SHP77 treated with DMSO at 0.1 percent for 48 hours (cell line): ENCODE measurements at regions not wholly inside any gene's neighbourhood (a gene's known extent, or its start where the extent isn't known, plus 50 kb on each side); places are given as distances from the start of the nearest gene placed in this dataset.
A peak's percentile ranks its signal among the peaks of the same experiment; 100 is the strongest.
"Not testable (repeated sequence)": the region's sequence is repeated elsewhere in the genome, so short reads cannot be mapped to it uniquely, and the experiment has no call there.

Experiments
- DNase-seq: peaks from one replicate; lab custom pipeline; 2025; lab: John Stamatoyannopoulos, UW

- DNase-seq, result no peak
Observed at GRCh38 chr10:78651287-78651686, 417.5 kb upstream of the ZMIZ1 start.

GRCh38 chr10:78653555-78653954 lies 415.2 kb upstream of the ZMIZ1 start:
- DNase-seq, result no peak

DNA sequence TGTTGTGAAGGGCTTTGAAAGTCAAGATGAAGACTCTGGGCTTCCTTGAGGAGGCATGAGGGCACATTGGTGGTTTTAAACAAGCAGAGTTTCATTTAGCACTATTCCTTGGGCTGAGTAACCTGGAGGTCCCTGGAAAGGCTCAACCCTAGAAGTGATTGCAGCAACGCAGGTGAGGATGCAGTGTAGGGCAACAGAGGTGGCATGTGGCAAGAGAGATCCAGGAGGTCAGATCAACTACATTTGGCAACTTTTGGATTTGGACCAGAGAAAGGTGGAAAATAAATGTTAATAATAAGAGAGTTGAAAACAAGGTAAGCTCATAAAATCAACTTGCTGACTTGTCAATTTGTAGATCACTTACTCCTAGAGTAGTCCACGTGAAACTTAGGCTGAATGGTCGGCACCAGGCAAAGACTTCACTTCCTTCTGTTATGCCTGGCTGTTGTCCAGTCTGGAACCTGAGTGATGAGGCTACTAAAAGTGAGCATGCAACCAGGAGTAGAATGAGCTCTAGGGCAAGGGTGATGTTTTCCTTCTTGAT lies 414.6 kb upstream of the ZMIZ1 start:
- DNase-seq, result no peak

DNA sequence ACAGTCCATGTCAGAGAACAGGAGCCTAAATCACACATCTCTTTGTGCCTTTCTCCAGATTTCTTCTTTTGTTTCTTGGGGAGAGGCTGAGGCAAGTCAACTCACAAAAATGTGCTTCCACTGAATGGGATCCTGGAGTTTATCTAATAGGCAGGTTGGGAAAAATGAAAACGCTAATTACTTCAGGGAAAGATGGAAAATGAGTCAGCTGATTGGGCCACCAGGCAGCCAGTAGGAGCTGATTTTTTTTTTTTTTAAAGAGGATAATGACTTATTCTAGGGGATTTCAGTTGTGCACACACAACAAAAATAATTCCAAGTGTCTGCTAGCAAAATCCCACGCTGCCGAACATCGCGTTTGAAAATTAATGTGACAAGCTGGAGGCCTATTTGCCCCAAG lies 412.8 kb upstream of the ZMIZ1 start:
- no peak for DNase-seq

GRCh38 chr10:78656417-78657162 lies 412.2 kb upstream of the ZMIZ1 start:
- no peak for DNase-seq

DNA sequence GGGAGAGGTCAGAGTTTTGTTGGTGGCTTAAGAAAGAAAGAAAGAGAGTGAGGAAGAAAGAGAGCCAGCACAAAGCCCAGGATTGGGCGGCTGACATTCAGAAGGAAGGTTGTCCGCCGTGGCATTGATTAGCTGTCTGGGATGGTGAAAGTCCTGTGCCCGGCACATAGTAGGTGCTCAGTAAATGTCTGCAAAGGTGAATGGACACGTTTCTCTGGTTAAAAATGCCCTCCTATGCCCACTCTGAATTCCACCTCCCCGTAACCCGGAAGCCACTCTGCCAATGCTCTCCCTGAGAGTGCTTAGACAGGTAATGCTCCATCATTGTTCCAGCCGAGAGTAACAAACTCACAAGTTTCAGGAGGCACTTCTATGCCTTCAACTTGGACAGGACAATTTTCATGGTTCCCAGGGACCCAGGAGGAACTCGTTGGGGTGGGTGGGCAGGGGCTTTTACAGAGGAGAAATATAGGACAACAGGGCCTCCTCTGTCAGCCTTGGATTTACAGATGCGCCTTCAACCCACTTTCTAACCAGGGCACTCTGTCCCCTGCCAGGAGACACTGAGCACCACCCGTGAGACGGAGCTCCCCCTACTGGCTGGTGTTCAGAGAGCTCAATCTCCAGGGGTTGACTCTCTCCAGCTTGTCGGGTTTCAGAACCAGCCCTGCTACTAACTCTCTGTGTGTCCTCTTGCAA lies 411.5 kb upstream of the ZMIZ1 start:
- DNase-seq, result peak; percentile 10

- DNase-seq, result no peak
Observed at GRCh38 chr10:78657862-78658165, 411.0 kb upstream of the ZMIZ1 start.

DNA sequence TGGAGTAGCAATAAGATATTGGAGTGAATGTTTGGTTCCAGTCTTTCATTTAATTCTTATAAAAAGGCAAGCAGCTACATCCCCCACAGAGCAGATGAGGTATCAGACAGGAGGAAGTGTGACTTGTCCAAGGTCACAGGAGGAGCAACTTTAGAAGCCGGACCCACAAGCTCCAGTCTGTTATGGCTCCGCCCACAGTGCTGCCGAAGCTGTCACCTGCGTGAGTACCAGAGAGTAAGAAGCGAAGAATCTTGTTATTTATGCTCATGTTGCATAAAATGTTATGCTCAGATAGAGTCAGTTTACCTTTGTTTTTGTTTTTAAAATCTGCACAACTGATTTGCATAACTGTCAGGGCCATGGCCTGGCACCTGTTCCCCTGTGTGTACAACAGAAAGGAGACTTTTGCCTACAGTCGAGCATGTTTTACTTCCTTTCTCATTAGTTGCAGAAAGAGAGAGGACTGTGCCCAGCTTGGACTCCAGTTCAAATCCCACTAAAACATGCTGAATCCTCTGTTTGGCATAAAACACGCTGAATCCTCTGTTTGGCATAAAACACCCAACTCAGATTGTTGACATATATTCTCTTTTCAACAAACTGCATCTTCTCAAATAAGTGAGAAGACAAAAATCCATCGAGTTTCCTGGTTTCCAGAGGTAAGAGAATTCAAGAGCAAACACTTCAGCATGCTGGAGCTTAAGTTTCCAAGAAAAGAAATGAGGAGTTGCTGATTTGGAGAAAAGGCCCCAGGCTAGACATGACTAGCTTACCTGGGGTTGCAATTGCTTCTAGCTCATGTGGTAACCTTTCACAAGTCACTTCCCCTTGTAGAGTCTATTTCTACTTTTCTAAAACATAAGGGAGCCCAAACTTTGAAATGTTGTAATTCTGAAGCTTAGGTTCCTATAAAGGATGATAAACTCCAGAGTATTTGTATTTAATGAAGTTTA lies 409.8 kb upstream of the ZMIZ1 start:
- DNase-seq, result no peak

DNA sequence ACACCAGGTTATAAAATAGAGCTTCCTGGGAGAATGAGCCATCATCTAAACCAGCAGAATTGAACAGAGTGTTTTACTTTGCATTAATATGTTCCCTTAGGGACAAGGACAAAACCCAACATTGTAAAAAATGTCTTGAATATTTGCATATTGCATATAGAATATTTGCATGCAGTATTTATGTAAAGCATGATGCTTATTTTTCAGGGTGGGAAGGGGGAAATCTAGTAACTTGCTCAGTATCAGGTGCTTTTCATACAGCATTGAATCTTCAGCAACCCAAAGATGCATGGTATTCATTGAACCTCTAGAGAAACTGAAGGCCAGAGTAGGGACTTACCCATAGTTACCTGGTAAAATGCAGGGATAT lies 409.2 kb upstream of the ZMIZ1 start:
- no peak for DNase-seq

DNA sequence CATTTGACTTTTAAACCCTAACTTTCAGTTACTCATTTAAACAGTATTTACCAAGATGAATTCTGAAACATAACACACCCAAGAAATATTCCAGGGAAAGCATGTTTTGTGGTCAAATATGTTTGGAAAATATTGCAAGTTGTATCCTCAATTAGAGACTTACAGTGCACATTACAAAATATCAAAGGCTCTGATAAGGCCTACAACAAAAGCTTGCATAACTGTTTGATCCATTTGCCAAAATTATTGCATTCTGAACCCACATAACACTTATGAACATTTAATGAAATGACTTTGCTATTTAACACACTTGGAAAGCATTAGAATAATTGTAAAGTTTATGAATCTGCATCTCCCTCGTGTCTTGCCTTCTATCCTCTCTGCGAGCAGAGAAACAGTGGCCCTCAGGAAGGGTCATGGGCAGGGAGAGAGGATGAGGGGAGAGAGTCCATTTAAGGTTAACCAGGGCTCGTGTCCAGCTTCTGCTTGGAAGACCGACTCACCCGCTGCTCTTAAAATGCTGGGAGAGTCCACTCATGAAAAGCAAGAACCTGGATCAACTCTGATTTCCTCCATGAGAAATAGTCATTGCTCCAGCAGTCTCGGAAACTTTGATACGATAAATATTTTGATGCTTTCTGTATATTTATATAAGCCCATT lies 408.2 kb upstream of the ZMIZ1 start:
- DNase-seq, result no peak

GRCh38 chr10:78663721-78664120 lies 405.0 kb upstream of the ZMIZ1 start:
- DNase-seq, result no peak

DNA sequence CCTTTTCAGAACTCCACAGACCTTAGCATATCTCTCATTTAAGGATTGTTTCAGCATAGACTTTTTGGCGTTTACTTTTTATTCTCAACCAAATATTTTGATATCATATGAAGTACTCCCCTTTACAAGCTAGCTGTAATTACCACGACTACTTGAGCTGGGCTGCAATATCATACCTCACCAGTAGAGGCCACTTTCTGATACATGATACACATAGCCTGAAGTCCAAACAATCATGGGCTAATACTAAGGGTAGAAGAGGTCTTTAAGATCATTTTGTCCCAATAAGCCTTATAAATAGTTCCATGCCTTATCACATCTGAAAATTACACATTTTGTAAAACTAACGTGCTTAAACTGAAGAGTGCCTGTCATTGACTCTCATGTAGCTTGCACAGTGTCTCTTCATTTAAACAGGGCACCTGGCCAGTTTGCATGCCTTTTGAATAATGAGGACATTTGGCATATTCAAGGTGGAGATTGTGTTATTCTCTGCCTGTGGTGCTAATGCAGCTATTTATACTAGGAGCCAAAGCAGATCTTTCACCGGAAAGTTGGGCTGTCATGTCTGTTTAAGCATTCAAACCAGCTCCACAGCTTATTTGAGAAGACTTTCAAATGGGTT lies 403.7 kb upstream of the ZMIZ1 start:
- no peak for DNase-seq

GRCh38 chr10:78672918-78673317 lies 395.8 kb upstream of the ZMIZ1 start:
- no peak for DNase-seq

GRCh38 chr10:78681141-78681540 lies 387.6 kb upstream of the ZMIZ1 start:
- not testable (repeated sequence) for DNase-seq

DNA sequence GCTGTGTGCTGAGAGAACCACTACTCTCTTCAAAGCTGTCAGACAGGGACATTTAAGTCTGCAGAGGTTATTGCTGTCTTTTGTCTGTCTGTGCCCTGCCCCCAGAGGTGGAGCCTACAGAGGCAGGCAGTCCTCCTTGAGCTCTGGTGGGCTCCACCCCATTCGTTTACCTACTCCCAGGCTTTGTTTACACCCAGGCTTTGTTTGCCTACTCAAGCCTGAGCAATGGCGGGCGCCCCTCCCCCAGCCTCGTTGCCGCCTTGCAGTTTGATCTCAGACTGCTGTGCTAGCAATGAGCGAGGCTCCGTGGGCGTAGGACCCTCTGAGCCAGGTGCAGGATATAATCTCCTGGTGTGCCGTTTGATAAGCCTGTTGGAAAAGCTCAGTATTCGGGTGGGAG lies 386.8 kb upstream of the ZMIZ1 start:
- DNase-seq, result peak; percentile 16

DNA sequence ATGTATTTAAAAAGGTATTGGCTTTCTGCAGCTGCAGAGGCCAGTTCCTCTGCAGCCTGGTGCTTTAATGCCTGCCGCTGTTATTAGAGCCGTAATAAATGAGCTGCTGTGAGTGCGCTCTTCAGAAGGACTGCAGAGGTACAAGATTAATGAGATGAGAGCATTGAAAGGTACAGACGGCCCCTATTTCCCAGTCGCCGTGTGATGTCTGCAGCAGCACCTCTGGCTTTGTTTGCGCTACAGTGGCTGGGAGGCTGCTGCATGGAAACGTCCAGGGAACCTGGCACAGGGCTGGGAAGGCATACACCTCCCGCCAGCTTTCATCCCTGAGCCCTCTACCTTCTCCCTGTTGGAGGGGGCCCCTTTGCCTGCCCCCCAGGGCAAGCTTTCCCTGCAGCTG lies 383.8 kb upstream of the ZMIZ1 start:
- peak; percentile 2 for DNase-seq

DNA sequence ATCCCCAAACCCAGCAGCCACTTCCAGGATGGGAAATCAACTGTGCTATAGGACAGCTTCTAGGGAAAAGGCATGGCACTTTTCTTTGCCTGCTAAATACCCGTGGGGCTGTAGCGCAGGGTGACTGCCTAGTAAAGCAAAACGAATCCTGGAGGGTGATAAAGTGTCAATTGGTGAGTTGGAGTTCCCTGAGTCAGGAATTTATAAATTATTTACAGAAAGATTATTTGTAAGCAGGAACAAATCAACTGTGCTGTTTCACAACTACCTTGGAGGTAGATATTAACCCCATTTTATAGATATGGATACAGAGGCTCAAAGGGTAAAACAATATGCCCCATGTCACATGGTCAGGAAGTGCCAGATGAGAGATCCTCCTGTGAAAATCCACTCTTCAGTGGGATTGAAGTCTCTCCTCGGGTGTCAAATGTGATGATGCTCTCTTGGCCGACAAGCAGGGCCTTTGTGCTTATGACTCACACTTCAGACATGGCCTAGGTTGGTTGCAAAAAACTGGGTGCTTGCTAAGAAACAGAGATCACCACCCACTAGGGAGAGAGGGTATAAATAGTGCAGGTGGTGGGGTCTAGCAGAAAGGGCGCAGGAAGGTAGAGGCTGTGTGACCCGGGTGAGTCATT lies 383.2 kb upstream of the ZMIZ1 start:
- DNase-seq, result no peak

GRCh38 chr10:78686444-78687060 lies 382.2 kb upstream of the ZMIZ1 start:
- DNase-seq, result no peak

GRCh38 chr10:78687626-78688025 lies 381.1 kb upstream of the ZMIZ1 start:
- no peak for DNase-seq

DNA sequence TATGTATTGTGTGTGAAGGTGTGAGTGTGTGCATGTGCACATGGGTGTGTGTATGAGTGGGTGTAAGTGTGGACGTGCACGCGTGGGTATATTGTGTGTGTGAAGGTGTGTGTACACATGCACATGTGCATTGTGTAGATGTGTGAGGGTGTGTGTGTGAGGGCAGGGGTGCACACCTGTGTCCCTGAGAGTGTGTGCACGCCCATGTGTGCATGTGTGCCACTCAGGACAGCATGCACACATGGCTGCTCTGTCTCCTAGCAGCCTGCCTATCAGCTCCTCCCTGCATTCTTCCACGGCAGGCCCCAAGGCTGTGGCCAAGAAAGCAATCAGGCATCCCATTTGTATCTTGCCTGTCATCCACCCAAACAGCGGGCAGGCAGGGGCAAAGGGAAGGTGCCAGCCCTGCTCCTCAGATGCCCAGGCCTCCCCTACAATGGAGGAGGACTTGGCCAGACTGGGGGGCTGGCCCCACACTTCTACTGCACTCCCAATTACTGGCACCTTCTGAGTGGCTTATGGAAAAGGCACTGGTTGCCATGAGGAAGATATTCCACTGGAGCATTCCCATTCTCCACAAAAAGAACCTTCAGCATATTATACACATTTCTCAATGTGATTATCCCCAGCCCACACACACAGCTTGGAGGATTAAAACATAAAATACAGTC lies 380.4 kb upstream of the ZMIZ1 start:
- no peak for DNase-seq
